Liver (tissue), 8 donors: ENCODE measurements at regions not wholly inside any gene's neighbourhood (a gene's known extent, or its start where the extent isn't known, plus 50 kb on each side); places are given as distances from the start of the nearest gene placed in this dataset.

Source experiments
- DNase-seq: peaks from one replicate; pipeline ENCODE4 v3.0.0-alpha.2; 2017; ENCODE audit warnings: low spot score
- H3K27ac ChIP-seq, 2 donors: one replicate each; pipeline ENCODE4 v1.7.0; 2013; ENCODE audit warnings: inconsistent platforms in 2 of 2, low read length in 2 of 2, control low read depth in 1 of 2, low read depth in 1 of 2, mild to moderate bottlenecking in 1 of 2
- H3K27me3 ChIP-seq, 4 donors: one replicate each; pipeline versions ENCODE4 v1.6.1 to v1.7.0; 2013; ENCODE audit warnings: low read length in 3 of 4, inconsistent platforms in 1 of 4, mild to moderate bottlenecking in 1 of 4, moderate library complexity in 1 of 4; ENCODE audit not compliant: control insufficient read depth in 4 of 4, insufficient read depth in 4 of 4
- H3K36me3 ChIP-seq, 4 donors: one replicate each; pipeline versions ENCODE4 v1.6.1 to v1.7.0; 2013; ENCODE audit warnings: low read length in 3 of 4, mild to moderate bottlenecking in 3 of 4, low read depth in 1 of 4, moderate library complexity in 1 of 4; ENCODE audit not compliant: control insufficient read depth in 4 of 4, insufficient read depth in 3 of 4
- H3K4me1 ChIP-seq, 4 donors: one replicate each; pipeline versions ENCODE4 v1.6.1 to v1.7.0; 2013; ENCODE audit warnings: low read length in 3 of 4, mild to moderate bottlenecking in 3 of 4, moderate library complexity in 1 of 4; ENCODE audit not compliant: control insufficient read depth in 4 of 4, insufficient read depth in 4 of 4
- H3K4me3 ChIP-seq, 3 donors: one replicate each; pipeline versions ENCODE4 v1.6.1 to v1.7.0; 2013; ENCODE audit warnings: low read length in 3 of 3, control low read depth in 1 of 3, low read depth in 1 of 3, mild to moderate bottlenecking in 1 of 3
- H3K9ac ChIP-seq, 2 donors: one replicate each; pipeline ENCODE4 v1.7.0; 2013; ENCODE audit warnings: low read length in 2 of 2, mild to moderate bottlenecking in 2 of 2, moderate library complexity in 2 of 2, control low read depth in 1 of 2, low read depth in 1 of 2
- H3K9me3 ChIP-seq, 4 donors: one replicate each; pipeline versions ENCODE4 v1.6.1 to v1.7.0; 2013; ENCODE audit warnings: low read length in 3 of 4; ENCODE audit not compliant: control insufficient read depth in 4 of 4
- CTCF ChIP-seq: fragments of 150-350 bp; IDR thresholded peaks from 2 replicates; pipeline ENCODE4 v1.5.1; 2017; ENCODE audit warnings: improper control_type of control experiment, low read depth, low read length; ENCODE audit not compliant: missing input control
- EGR1 ChIP-seq, 2 donors: IDR thresholded peaks; 2 replicates each; pipeline ENCODE4 v1.6.1; 2016 to 2018; ENCODE audit warnings: antibody characterized with exemption in 2 of 2, low read depth in 2 of 2
- FOXA1 ChIP-seq: IDR thresholded peaks from 2 replicates; pipeline ENCODE4 v1.6.1; 2016; ENCODE audit warnings: antibody characterized with exemption
- FOXA2 ChIP-seq: IDR thresholded peaks from 2 replicates; pipeline ENCODE4 v1.6.1; 2016; ENCODE audit warnings: antibody characterized with exemption
- GABPA ChIP-seq, 2 donors: IDR thresholded peaks in 1 of 2; conservative IDR thresholded peaks in 1 of 2; 2 replicates each; pipeline ENCODE4 v1.6.1; 2016; ENCODE audit warnings: antibody characterized with exemption in 2 of 2, mild to moderate bottlenecking in 1 of 2, moderate library complexity in 1 of 2
- HNF4A ChIP-seq, 2 donors: conservative IDR thresholded peaks; 2 replicates each; pipeline ENCODE4 v1.6.1; 2016; ENCODE audit warnings: antibody characterized with exemption in 2 of 2, mild to moderate bottlenecking in 2 of 2
- HNF4G ChIP-seq: IDR thresholded peaks from 2 replicates; pipeline ENCODE4 v1.6.1; 2016; ENCODE audit warnings: antibody characterized with exemption
- JUND ChIP-seq, 2 donors: IDR thresholded peaks; 2 replicates each; pipeline ENCODE4 v1.6.1; 2016; ENCODE audit warnings: antibody characterized with exemption in 2 of 2
- MAX ChIP-seq: IDR thresholded peaks from 2 replicates; pipeline ENCODE4 v1.6.1; 2016; ENCODE audit warnings: antibody characterized with exemption
- NR2F2 ChIP-seq: IDR thresholded peaks from 2 replicates; pipeline ENCODE4 v1.6.1; 2016; ENCODE audit warnings: antibody characterized with exemption
- RAD21 ChIP-seq, 2 donors: IDR thresholded peaks; 2 replicates each; pipeline ENCODE4 v1.6.1; 2016; ENCODE audit warnings: antibody characterized with exemption in 2 of 2, mild to moderate bottlenecking in 2 of 2
- RXRA ChIP-seq, 2 donors: IDR thresholded peaks; 2 replicates each; pipeline ENCODE4 v1.6.1; 2017 to 2018; ENCODE audit warnings: antibody characterized with exemption in 2 of 2, mild to moderate bottlenecking in 1 of 2
- SP1 ChIP-seq: IDR thresholded peaks from 2 replicates; pipeline ENCODE4 v1.6.1; 2018; ENCODE audit warnings: antibody characterized with exemption, mild to moderate bottlenecking
- TAF1 ChIP-seq: conservative IDR thresholded peaks from 2 replicates; pipeline ENCODE4 v1.6.1; 2016; ENCODE audit warnings: antibody characterized with exemption, mild to moderate bottlenecking
- YY1 ChIP-seq: IDR thresholded peaks from 2 replicates; pipeline ENCODE4 v1.6.1; 2016; ENCODE audit warnings: antibody characterized with exemption, mild to moderate bottlenecking
- WGBS: extraction: QIAGEN DNeasy Blood & Tissue Kit; methylation state at CpG from one replicate; pipeline ENCODE4 v1.1.7; 2013; 5-methylcytosine and 5-hydroxymethylcytosine counted together
- TF ChIP-seq, protein P1 (sequence below): IDR thresholded peaks from 2 replicates; pipeline ENCODE4 v1.6.1; 2016; ENCODE audit warnings: antibody characterized with exemption
- donor health status: healthy.
- donor health status: healthy.
- donor health status: healthy.
- donor health status: healthy.
- donor health status: healthy.

- no peak overlapping the region for H3K27ac ChIP-seq
- TF ChIP-seq HNF4G (no peak), CTCF (no peak), HNF4A (conservative IDR thresholded peaks at IDR 0.05) (no peak), EGR1 (IDR thresholded peaks at IDR 0.05; ENCODE audit: low read depth in 2 of 2) (no peak), FOXA2 (no peak), SP1 (no peak), RAD21 (IDR thresholded peaks at IDR 0.05) (no peak), GABPA (IDR thresholded peaks at IDR 0.05 in 1 of 2, conservative IDR thresholded peaks at IDR 0.05 in 1 of 2) (no peak), MAX (no peak)
- no peak overlapping the region for H3K4me3 ChIP-seq
- no peaks in the 10 kb centered on the region for H3K27me3 ChIP-seq
- H3K36me3 ChIP-seq = no peaks in the 10 kb centered on the region
- DNase-seq = no peak
- H3K9ac ChIP-seq = no peak overlapping the region
- no peaks in the 10 kb centered on the region for H3K9me3 ChIP-seq
- H3K4me1 ChIP-seq = no peaks in the 10 kb centered on the region
- 70% methylated on average over 3 of the region's 3 CpGs for WGBS
These were observed 206.4 kb upstream of the SLC39A10 start for GRCh38 chr2:195450552-195451113.

- TF ChIP-seq MAX (no peak), SP1 (no peak), HNF4G (no peak), YY1 (no peak), FOXA2 (no peak), GABPA (IDR thresholded peaks at IDR 0.05 in 1 of 2, conservative IDR thresholded peaks at IDR 0.05 in 1 of 2) (no peak)
- TF ChIP-seq, protein P1, sequence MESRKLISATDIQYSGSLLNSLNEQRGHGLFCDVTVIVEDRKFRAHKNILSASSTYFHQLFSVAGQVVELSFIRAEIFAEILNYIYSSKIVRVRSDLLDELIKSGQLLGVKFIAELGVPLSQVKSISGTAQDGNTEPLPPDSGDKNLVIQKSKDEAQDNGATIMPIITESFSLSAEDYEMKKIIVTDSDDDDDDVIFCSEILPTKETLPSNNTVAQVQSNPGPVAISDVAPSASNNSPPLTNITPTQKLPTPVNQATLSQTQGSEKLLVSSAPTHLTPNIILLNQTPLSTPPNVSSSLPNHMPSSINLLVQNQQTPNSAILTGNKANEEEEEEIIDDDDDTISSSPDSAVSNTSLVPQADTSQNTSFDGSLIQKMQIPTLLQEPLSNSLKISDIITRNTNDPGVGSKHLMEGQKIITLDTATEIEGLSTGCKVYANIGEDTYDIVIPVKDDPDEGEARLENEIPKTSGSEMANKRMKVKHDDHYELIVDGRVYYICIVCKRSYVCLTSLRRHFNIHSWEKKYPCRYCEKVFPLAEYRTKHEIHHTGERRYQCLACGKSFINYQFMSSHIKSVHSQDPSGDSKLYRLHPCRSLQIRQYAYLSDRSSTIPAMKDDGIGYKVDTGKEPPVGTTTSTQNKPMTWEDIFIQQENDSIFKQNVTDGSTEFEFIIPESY = no peak
- Histone ChIP-seq H3K27me3 (no peaks in the 10 kb centered on the region), H3K27ac (no peak overlapping the region), H3K9ac (no peak overlapping the region), H3K9me3 (peaks cover 0 to 2% (median 0%) of the 10 kb centered on the region in 4 donors), H3K4me3 (no peak overlapping the region), H3K36me3 (no peaks in the 10 kb centered on the region), H3K4me1 (no peaks in the 10 kb centered on the region)
- DNase-seq = no peak
- WGBS = 68% methylated on average over 5 of the region's 5 CpGs
These were observed 209.6 kb upstream of the SLC39A10 start for GRCh38 chr2:195447323-195447975.

GRCh38 chr2:195445639-195446038 is 211.4 kb upstream of the SLC39A10 start:
- H3K9me3 ChIP-seq = peaks cover 0 to 3% (median 1%) of the 10 kb centered on the region in 4 donors
- 57% methylated on average over 1 of the region's 1 CpG for whole genome bisulfite sequencing
- TF ChIP-seq, protein P1 = no peak
- TF ChIP-seq TAF1 (no peak), NR2F2 (no peak), HNF4A (conservative IDR thresholded peaks at IDR 0.05) (no peak), JUND (IDR thresholded peaks at IDR 0.05) (no peak), RXRA (IDR thresholded peaks at IDR 0.05) (no peak), CTCF (no peak), SP1 (no peak), FOXA1 (no peak), GABPA (IDR thresholded peaks at IDR 0.05 in 1 of 2, conservative IDR thresholded peaks at IDR 0.05 in 1 of 2) (no peak)

More at GRCh38 chr2:195445639-195446038, 211.4 kb upstream of the SLC39A10 start:
- H3K4me3 ChIP-seq = no peak overlapping the region
- H3K27me3 ChIP-seq = no peaks in the 10 kb centered on the region
- H3K36me3 ChIP-seq = no peaks in the 10 kb centered on the region
- no peaks in the 10 kb centered on the region for H3K4me1 ChIP-seq
- H3K9ac ChIP-seq = no peak overlapping the region
- no peak overlapping the region for H3K27ac ChIP-seq
- no peak for DNase-seq
